Type B pancreatic cell (in vitro differentiated cells): ENCODE measurements at regions not wholly inside any gene's neighbourhood (a gene's known extent, or its start where the extent isn't known, plus 50 kb on each side); places are given as distances from the start of the nearest gene placed in this dataset.

Experiments
- DNase-seq: peaks from one replicate; pipeline ENCODE4 v3.0.0; 2021; ENCODE audit warnings: mixed read lengths; ENCODE audit not compliant: unreplicated experiment; ENCODE audit errors: extremely low spot score
- H3K27ac Mint-ChIP-seq: 2 replicates; pipeline ENCODE4 v1.8.0; 2021; ENCODE audit warnings: mild to moderate bottlenecking, mixed read lengths
- H3K27me3 Mint-ChIP-seq: 2 replicates; pipeline ENCODE4 v1.8.0; 2021; ENCODE audit warnings: mixed read lengths
- H3K36me3 Mint-ChIP-seq: 2 replicates; pipeline ENCODE4 v1.8.0; 2021; ENCODE audit warnings: mixed read lengths
- H3K4me1 Mint-ChIP-seq: one replicate; pipeline ENCODE4 v1.8.0; 2021; ENCODE audit warnings: mixed read lengths; ENCODE audit not compliant: unreplicated experiment
- H3K4me3 Mint-ChIP-seq: 2 replicates; pipeline ENCODE4 v1.8.0; 2021; ENCODE audit warnings: mild to moderate bottlenecking, mixed read lengths
- H3K9me3 Mint-ChIP-seq: 2 replicates; pipeline ENCODE4 v1.8.0; 2021; ENCODE audit warnings: mixed read lengths
- TF ChIP-seq, protein P1 (sequence below): fragments of 200-600 bp; sonication (generic); conservative IDR thresholded peaks from 2 replicates; pipeline ENCODE4 v1.5.0; 2021; ENCODE audit warnings: antibody characterized with exemption, mild to moderate bottlenecking

GRCh38 chr5:8192840-8193239 lies 323.9 kb downstream of the MTRR start:
- Mint-ChIP-seq H3K27ac (no peak overlapping the region), H3K4me3 (no peak overlapping the region), H3K9me3 (peaks cover 5% of the 10 kb centered on the region), H3K36me3 (no peaks in the 10 kb centered on the region), H3K27me3 (no peaks in the 10 kb centered on the region), H3K4me1 (peaks cover 15% of the 10 kb centered on the region)
- DNase-seq, result no peak
- TF ChIP-seq, protein P1, sequence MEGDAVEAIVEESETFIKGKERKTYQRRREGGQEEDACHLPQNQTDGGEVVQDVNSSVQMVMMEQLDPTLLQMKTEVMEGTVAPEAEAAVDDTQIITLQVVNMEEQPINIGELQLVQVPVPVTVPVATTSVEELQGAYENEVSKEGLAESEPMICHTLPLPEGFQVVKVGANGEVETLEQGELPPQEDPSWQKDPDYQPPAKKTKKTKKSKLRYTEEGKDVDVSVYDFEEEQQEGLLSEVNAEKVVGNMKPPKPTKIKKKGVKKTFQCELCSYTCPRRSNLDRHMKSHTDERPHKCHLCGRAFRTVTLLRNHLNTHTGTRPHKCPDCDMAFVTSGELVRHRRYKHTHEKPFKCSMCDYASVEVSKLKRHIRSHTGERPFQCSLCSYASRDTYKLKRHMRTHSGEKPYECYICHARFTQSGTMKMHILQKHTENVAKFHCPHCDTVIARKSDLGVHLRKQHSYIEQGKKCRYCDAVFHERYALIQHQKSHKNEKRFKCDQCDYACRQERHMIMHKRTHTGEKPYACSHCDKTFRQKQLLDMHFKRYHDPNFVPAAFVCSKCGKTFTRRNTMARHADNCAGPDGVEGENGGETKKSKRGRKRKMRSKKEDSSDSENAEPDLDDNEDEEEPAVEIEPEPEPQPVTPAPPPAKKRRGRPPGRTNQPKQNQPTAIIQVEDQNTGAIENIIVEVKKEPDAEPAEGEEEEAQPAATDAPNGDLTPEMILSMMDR, result no peak

GRCh38 chr5:8196061-8196460 lies 327.1 kb downstream of the MTRR start:
- DNase-seq, result no peak
- H3K4me3 Mint-ChIP-seq, result no peak overlapping the region
- no peak overlapping the region for H3K27ac Mint-ChIP-seq
- no peaks in the 10 kb centered on the region for H3K36me3 Mint-ChIP-seq
- H3K27me3 Mint-ChIP-seq, result no peaks in the 10 kb centered on the region
- TF ChIP-seq, protein P1, result no peak
- H3K9me3 Mint-ChIP-seq, result peaks cover 5% of the 10 kb centered on the region
- H3K4me1 Mint-ChIP-seq, result peaks cover 9% of the 10 kb centered on the region

DNA sequence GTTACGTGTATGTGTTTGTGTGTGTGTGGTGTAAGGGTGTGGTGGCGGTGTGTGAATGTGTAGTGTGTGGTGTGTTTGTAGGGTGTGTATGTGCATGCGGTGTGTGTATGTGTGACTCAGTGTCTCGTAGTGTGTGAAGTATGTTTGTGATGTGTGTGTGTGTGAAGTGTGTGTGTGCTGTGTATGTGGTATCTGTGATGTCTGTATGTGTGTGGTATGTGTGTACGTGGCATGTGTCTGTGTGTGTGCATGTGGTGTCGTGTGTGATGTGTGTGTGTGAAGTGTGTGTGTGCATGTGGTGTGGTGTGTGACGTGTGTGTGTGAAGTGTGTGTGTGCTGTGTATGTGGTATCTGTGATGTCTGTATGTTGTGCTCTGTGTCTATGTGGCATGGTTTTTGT lies 339.4 kb downstream of the MTRR start:
- no peak overlapping the region for H3K27ac Mint-ChIP-seq
- no peaks in the 10 kb centered on the region for H3K27me3 Mint-ChIP-seq
- no peaks in the 10 kb centered on the region for H3K4me1 Mint-ChIP-seq
- H3K9me3 Mint-ChIP-seq, result no peaks in the 10 kb centered on the region
- TF ChIP-seq, protein P1, result no peak
- H3K36me3 Mint-ChIP-seq, result no peaks in the 10 kb centered on the region
- no peak for DNase-seq
- H3K4me3 Mint-ChIP-seq, result no peak overlapping the region

- no peaks in the 10 kb centered on the region for H3K36me3 Mint-ChIP-seq
- H3K4me1 Mint-ChIP-seq, result no peaks in the 10 kb centered on the region
- no peak overlapping the region for H3K27ac Mint-ChIP-seq
- no peak overlapping the region for H3K4me3 Mint-ChIP-seq
- TF ChIP-seq, protein P1, result no peak
- H3K9me3 Mint-ChIP-seq, result no peaks in the 10 kb centered on the region
- H3K27me3 Mint-ChIP-seq, result no peaks in the 10 kb centered on the region
- no peak for DNase-seq
Measured at GRCh38 chr5:8209500-8209899, 340.6 kb downstream of the MTRR start.

DNA sequence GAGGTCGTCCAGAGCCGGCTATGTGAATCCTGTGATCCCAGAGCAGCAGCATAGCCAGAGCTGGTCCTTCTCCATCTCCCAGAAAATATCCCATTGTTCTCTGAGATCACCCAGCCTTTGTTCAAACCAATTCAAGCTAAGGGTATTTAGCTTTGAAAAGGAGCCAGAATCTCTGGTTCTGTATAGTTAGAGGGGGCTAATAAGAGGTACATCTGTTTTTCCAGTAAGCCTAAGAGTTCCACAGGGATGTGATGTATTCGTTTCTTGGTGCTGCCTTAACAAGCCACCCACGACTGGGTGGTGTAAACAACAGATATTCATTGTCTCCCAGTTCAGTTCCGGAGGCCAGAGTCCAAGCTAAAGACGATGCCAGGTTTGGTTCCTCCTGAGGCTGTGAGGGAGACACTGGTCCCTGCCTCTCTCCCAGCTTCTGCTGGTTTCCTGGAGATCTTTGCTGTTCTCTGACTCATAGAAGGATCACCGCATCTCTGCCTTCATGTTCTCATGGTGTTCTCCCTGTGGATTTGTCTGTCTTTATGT lies 344.8 kb downstream of the MTRR start:
- TF ChIP-seq, protein P1, result no peak
- Mint-ChIP-seq H3K4me1 (no peaks in the 10 kb centered on the region), H3K27ac (no peak overlapping the region), H3K4me3 (no peak overlapping the region), H3K9me3 (no peaks in the 10 kb centered on the region), H3K27me3 (peaks cover 2% of the 10 kb centered on the region), H3K36me3 (no peaks in the 10 kb centered on the region)
- no peak for DNase-seq

GRCh38 chr5:8216921-8217320 lies 348.0 kb downstream of the MTRR start:
- peaks cover 7% of the 10 kb centered on the region for H3K27me3 Mint-ChIP-seq
- no peaks in the 10 kb centered on the region for H3K36me3 Mint-ChIP-seq
- no peaks in the 10 kb centered on the region for H3K9me3 Mint-ChIP-seq
- no peak overlapping the region for H3K4me3 Mint-ChIP-seq
- no peaks in the 10 kb centered on the region for H3K4me1 Mint-ChIP-seq
- no peak overlapping the region for H3K27ac Mint-ChIP-seq
- DNase-seq, result no peak
- TF ChIP-seq, protein P1, result no peak
